ENCODE measurements at regions not wholly inside any gene's neighbourhood (a gene's known extent, or its start where the extent isn't known, plus 50 kb on each side); places are given as distances from the start of the nearest gene placed in this dataset.
"Not testable (repeated sequence)": the region's sequence is repeated elsewhere in the genome, so short reads cannot be mapped to it uniquely, and the experiment has no call there.

DNA sequence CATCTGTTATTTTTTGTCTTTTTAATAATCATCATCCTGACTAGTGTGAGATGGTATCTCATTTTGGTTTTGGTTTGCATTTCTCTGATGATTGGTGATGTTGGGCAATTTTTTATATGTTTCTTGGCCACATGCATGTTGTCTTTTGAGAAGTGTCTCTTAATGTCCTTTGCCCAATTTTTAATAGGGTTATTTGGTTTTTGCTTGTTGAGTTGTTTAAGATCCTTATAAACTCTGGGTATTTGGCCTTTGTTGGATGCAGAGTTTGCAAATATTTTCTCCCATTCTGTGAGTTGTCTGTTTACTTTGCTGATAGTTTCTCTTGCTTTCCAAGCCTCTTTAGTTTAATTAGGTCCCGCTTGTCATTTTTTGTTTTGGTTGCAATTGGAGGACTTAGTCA lies 152.1 kb upstream of the MED14 start:
- no peak for DNase-seq (ENCODE audit: low read depth in 2 of 2)

DNA sequence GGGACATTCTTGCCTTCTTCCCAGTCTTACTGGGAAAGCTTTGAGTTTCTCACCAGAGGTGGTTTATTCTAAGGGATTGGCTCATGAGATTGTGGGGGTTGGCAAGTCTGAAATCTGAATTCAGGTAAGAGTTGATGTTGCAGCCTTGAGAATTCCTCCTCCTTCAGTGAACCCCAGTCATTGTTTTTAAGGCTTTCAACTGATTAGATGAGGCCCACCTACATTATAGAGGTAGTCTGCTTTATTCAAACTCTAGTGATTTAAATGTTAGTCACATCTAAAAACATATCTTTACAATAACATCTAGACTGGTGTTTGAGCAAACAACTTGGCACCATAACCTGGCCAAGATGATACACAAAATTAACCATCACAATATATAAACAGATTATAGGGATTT lies 156.5 kb upstream of the MED14 start:
- no peak for DNase-seq (ENCODE audit: low read depth in 2 of 2)

DNA sequence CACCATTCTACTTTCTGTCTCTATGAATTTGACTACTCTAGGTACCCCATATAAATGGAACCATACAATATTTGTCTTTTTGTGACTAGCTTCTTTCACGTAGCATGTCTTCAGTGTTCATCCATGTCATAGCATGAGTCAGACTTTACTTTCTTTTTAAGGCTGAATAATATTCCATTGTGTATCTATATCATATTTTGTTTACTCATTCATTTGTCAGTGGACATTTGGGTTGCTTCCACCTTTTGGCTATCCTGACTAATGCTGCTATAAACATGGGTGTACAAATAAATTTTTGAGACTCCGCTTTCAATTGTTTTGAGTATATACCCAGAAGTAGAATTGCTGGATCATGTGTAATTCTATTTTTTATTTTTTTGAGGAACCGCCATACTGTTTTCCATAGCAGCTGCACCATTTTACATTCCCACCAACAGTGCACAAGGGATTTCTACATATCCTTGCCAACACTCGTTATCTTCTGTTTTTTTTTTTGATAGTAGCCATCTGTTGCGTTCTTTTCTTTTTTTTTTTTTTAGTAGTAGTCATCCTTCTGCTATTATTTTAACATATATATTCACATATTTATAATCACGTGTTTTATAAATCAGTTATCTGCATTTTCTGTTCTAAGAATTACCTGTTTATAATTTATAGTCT lies 158.0 kb upstream of the MED14 start:
- DNase-seq (ENCODE audit: low read depth in 2 of 2), result no peak

DNA sequence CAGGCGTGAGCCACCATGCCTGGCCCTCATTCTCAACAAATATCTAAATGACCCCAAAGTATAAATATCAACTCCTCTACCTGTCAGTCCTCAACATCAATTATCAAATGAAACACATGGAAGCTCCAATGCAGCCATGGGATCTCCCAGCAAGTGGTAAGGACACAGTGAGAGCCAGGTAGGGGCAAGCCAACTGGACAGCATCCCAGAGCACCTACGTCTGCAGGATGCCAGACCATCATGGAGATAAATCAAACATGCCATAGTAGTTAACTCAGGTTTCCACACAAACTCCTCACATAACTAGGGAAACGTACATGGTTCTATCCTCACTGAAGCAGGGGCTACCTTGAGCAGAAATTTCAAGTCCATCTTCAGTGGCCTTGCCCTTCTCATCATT lies 159.9 kb upstream of the MED14 start:
- no peak for DNase-seq (ENCODE audit: low read depth in 2 of 2)

DNA sequence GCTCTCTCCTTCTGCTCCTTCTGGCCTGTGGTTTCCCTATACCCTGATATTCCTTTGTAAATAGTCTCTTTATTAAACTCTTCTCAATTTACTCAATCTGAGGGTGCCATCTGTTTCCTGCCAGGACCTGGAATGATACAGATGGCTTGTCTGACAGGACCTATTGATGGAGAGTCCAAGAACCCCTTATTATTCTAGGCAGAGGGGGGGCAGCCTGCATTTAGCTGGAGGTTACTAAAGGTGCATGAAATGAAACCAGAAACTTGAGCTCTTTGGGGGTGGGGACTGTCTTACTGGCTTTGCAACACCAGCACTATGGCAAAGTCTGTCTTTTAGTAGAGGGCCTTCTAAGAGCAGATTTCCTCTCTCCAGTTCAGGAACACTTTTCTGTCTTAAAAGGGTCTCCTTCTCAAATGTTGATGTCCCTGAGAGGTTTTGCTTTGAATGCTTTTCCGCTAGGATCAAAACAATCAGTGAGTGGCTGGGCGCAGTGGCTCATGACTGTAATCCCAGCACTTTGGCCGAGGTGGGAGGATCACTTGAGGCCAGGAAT lies 162.5 kb upstream of the MED14 start:
- no peak for DNase-seq (ENCODE audit: low read depth in 2 of 2)

DNA sequence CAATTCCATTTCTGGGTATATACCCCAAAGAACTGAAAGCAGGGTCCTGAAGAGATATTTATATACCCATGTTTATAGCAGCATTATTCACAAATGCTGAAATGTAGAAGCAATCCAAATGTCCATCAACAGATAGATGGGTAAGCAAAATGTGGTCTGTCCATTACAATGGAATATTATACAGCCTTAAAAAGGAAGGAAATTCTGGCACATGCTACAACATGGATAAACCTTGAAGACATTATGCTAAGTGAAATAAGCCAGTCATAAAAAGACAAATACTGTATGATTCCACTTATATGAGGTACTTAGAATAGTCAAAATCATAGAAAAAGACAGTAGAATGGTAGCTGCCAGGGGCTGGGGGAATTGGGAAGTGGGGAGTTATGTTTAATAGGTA lies 169.4 kb upstream of the MED14 start:
- DNase-seq (ENCODE audit: low read depth in 2 of 2), result not testable (repeated sequence)

DNA sequence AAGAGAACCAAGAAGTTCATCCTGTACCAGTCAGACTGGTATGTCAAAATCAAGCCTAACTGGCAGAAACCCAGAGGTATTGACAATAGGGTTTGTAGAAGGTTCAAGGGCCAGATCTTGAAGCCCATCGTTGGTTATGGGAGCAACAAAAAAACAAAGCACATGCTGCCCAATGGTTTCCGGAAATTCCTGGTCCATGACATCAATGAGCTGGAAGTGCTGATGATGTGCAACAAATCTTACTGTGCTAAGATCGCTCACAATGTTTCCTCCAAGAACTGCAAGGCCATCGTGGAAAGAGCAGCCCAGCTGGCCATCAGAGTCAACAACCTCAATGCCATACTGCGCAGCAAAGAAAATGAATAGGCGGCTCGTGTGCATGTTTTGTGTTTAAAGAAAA lies 172.7 kb upstream of the MED14 start:
- no peak for DNase-seq (ENCODE audit: low read depth in 2 of 2)

DNA sequence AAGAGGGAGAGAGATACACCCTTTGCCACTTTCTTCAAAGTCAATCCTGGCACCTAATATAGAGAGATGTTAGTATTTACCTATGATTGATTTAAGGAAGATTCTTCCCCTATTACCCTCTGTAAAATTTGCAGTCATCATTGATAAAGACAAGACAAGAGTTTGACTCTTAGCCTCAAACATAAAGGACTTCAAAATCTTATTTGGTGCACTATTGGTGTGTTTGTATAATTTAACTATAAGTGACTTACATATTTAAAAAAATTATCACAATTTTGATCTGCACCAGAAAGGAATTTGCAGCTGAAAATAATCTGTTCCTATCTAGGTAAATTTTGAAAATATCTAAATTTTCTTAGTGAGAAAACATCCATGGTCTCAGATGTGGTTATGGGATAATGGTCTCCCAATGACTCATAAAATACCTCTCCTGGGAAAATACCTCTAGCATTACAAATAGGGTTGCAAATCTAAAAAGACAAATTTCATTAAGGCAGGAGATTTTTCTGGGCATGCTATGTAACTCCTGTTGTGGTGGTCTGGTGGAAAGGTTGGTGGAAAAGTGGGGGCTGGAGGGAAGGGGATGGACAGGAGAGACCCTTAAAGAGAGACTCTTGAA lies 173.6 kb upstream of the MED14 start:
- no peak for DNase-seq (ENCODE audit: low read depth in 2 of 2)

DNA sequence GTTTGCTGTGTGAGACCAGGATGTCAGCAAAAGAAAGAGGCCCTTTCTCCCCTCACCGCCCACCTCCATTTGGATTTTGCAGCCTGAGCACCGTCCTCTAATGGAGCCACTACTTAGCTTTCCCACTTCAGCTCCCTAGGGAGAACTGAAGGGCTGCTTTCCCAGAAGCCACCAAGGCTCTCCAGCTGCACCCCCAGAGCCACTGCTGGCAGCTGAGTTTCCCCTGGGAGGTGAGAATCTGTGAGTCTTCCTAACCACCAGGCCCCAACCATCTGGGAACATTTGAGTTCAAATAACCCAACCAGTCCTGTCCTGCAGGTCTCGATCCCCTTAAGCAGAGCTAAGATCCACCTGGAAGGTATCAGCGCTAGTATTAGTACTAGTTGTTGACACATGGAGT lies 173.1 kb upstream of the USP9X start:
- DNase-seq (ENCODE audit: low read depth in 2 of 2), result no peak

DNA sequence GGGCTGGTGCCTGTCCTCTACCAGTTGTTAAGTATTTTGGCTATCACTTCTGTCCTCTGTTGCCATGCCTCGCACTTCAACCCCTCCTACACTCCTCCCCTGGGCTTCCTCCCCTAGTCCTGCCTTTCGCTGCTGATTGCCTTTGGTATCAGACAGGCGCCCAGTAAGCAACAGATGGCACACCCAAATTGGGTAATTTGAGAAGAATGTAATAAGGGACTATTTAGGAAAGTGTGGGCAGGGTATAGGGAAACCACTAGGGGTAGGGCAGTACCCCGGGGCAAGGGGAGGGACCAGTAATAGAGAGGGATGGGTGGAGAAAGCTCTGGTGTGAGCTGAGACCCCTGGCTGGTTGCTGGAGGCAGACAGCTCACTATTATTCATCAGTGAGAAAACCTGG lies 172.7 kb upstream of the USP9X start:
- no peak for DNase-seq (ENCODE audit: low read depth in 2 of 2)

DNA sequence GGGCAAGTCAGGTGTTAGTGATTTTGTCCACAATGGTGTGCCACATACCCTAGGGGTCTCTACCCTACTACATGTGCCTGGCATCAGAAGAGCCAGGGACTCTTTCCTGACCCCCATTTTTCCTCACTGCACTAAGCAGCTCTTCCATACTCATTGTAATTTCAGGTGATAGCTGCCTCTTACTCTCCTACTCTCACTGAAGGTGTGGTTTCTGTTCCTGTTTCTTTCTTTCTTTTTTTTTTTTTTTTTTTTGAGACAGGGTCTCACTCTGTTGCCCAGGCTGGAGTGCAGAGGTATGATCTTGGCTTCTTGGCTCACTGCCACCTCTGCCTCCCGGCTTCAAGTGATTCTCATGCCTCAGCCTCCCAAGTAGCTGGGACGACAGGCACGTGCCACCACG lies 164.9 kb upstream of the USP9X start:
- no peak for DNase-seq (ENCODE audit: low read depth in 2 of 2)

DNA sequence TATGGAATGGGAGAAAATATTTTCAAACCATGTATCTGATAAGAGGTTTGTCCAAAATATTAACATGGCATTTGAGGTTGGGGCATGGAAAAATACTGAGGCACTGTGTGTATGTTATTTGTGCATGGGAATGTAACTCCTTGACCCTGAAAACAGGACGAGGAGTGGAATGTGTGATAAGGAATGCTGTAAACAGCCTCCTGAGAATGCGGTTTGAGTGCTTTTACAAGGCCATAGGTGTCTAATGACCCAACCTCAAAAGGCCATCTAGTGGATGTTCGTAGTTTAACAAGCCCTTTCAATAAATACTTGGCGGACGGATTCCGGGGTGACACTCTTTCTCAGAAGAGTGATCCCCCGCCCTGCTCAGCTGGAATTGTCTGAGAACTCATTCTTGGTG lies 162.9 kb upstream of the USP9X start:
- no peak for DNase-seq (ENCODE audit: low read depth in 2 of 2)

DNA sequence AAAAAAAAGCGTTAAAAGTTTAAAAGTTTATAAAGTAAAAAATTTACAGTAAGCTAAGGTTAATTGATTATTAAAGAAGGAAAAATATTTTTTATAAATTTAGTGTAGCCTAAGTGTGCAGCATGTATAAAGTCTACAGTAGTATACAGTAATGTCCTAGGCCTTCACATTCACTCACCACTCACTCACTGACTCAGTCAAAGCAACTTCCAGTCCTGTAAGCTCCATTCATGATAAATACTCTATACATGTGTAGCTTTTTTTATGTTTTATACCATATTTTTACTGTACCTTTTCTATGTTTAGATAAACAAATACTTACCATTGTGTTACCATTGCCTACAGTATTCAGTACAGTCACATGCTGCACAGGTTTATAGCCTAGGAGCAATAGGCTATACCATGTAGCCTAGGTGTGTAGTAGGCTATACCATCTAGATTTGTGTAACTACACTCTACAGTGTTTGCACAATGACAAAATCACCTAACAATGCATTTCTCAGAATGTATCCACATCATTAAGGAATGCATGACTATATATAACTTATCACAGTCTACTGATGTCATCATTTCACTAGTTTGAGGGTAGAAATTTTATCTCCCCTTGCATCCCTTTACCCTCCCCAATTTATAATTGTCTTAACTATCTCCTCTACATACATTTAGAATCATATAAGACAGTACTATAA lies 158.4 kb upstream of the USP9X start:
- not testable (repeated sequence) for DNase-seq (ENCODE audit: low read depth in 2 of 2)

DNA sequence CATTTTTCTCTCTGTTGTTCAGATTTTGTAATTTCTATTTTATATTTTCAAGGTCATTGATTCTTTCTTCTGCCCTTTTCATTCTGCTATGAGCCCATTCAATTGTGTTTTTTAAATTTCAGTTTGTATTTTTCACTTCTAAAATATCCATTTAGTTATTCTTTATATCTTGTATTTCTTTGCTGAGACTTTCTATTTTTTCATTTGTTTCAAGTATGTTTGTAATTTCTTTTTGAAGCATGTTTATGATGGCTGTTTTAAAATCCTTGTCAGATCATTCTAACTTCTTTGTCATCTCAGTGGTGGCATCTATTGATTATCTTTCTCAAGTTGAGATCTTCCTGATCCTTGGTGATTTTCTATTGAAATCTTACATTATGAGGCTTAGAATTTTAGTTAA lies 157.2 kb upstream of the USP9X start:
- DNase-seq (ENCODE audit: low read depth in 2 of 2), result no peak

DNA sequence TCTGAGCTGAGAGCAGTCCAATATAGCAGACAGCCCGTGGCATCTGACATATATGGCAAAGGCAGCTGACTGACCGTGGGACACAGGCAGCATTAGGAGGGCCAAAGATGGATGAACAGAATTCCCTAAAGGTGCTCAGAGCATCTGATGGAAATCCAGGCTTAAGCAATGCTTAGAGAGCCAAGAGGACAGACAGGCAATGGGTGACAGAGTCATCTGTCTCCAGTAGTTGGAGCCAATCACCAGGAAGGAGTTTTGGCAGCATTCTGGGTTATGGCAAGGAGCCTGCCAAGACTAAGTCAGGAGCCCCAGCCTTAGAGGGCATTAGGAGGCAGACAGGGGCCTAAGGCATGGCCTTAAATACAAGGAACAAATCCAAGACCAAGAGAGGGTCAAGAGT lies 153.3 kb upstream of the USP9X start:
- DNase-seq (ENCODE audit: low read depth in 2 of 2), result no peak

DNA sequence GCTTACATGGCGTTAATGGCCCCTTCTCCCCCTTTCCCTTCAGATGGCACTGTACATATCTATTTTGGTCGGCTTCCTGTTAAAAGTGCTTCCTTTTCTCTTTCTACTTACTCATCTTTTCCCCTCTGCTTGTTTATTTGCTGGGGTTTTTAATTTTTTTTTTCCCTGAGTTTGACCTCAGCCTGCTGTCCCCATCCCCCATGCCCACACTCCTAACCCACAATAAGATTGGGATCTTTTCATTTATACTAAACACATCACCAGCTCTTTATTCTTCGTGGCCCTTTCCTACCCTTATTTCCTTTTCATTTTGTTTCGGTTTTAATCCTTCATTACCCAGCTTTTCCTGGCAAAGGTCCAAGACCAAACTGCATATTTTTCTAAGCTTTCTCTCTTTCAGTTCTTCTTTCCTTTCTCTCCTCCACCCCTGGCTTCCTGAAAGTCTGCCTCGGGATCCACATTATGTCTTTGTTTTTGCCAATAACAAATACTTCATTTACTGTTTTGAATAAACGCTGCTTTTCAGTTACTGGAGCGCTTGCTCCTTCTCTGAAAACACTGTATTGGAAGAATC lies 152.0 kb upstream of the USP9X start:
- no peak for DNase-seq (ENCODE audit: low read depth in 2 of 2)

DNA sequence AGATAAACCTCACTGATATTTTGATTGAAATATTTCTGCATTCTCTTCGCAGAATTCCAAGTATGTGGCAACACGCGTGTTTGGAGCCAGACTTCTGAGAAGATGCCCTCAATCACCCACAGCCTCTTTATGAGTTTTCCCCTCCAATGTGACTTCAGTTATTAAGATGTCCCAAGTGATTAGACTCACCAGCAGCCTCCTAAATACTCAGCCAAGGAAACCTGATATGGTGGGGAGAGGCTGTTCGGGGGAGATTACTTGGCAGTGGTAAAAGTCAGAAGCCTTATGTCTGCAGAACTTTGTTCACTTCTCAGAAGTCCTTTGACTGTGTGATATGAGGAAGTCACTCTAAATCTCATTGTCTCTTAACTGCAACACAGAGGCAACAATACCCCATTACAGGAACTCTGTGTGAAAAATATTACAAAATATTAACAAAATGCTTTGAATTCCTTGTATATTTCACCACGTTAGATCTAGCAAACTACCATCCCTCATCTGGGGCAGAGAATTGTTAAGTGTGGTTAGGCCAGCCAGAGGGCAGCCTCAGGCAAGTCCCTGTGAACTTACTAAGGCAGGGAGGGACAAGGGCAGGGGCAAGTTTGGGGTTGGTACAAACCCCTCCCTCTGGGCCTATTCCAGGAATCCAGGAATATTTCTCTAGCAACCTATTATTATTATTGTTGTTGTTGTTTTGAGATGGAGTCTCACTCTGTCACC lies 151.4 kb upstream of the USP9X start:
- DNase-seq (ENCODE audit: low read depth in 2 of 2), result no peak

DNA sequence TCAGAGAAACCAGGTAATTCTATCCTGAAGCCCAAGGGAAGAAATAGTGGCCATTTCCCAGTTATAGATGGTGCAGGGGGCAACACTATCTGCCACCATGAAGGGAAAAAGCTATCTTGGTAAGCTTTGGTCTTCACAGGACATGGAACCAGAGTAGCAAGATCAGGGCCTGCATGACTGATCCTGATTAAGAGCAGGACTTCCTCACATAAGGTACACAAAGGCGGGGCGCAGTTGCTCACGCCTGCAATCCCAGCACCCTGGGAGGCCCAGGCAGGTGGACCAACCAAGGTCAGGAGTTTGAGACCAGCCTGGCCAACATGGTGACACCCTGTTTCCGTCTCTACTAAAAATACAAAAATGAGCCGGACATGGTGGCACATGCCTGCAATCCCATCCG lies 148.4 kb upstream of the USP9X start:
- DNase-seq (ENCODE audit: low read depth in 2 of 2), result no peak

DNA sequence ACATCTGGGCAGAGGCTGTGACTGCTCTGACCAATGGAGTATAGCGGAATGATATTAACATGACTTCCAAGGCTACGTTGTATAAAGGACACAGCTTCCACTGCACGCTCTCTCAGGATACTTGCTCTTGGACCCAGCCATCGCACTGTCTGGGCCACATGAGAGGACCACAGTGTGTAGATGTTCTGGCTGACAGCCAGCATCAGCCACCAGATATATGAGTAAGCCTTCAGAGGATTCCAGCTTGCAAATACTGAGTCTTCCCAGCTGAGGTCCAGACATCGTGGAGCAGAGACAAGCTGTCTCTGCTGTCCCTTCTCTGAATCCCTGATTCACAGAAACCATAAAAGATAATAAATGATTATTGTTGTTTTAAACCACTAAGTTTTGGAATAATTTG lies 146.8 kb upstream of the USP9X start:
- DNase-seq (ENCODE audit: low read depth in 2 of 2), result no peak

DNA sequence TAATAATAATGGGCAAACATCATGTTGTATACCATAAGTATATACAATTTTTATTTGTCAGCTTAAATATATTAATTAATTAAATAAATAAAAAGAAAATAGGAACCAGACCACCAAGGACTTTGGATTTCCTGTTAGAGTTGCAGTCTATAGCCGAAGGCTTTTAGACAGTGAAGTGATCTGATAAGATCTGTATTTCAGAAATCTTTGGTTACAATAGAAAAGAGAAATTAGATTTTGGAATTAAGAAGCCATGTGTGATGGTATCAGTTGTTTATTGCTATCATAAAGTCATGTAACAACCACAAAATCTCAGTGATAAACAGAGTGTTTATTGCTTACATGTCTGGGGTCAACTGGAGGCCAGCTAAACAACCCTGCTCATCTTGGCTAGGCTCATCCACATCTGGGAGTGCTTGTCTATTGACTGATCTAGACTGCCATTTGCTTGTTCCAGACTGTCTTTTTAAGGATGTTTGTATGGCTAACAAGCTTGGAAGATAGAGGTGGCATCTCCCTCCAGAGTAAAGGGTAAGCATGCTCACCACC lies 142.1 kb upstream of the USP9X start:
- DNase-seq (ENCODE audit: low read depth in 2 of 2), result no peak

DNA sequence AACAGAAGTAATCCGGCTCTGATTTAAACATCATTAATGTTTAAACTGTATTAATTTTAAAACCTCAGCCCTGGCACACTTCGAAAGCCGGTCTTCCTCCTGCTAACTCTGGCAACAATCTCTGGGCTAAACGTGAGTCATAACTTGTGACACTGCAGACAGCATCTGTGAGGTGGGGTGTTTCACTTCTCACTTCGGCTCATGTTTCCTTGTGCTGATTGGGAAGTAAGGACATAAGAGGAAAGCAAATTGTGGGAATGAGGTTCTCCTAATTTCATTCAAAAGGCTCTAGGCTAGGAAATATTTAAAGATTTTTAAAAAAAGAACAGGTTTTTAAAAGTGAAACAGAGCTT lies 139.9 kb upstream of the USP9X start:
- no peak for DNase-seq (ENCODE audit: low read depth in 2 of 2)

DNA sequence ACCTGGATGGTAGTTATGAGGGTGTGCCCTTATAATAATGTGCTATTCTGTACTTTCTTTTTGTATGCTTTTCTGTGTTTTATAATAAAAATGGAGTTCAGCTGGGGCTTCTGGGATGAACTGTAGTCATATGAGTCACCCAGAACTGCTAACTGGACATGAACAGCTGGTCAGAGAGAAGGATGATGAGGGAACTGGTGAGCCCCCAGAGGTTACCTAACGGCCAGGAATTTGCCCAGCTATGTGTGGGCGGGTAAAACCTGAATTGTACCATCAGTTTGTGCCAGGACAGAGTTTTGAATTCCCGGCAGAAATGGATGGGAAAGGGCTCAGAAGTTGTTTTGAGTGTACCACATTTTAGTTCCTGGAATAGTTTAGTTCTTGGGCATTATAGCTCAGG lies 138.0 kb upstream of the USP9X start:
- no peak for DNase-seq (ENCODE audit: low read depth in 2 of 2)

All from stimulated activated CD8-positive, alpha-beta memory T cell treated with anti-CD3 and anti-CD28 coated beads, Interleukin-15, amount 100 ng/mL, for 48 hours (primary cell).